HepG2 (cell line): ENCODE measurements at regions not wholly inside any gene's neighbourhood (a gene's known extent, or its start where the extent isn't known, plus 50 kb on each side); places are given as distances from the start of the nearest gene placed in this dataset.

Source experiments
- ATAC-seq: fragments of 200-7000 bp; cut with Tn5 transposase; 3 replicates; pipeline ENCODE4 v1.9.1; 2020; ENCODE audit warnings: mild to moderate bottlenecking, moderate library complexity
- BruUV-seq: library from RNA; stranded (reverse); fragments of 400-500 nt; replicated peaks from 2 replicates; lab custom pipeline; 2021; lab: Mats Ljungman, UMichigan
- CTCF ChIA-PET: fragments of 300-600 bp; formaldehyde crosslinking; extraction: SDS; loops from one replicate; lab custom pipeline; 2021; ENCODE audit warnings: low total read pairs, inconsistent platforms, low intra/inter-chr PET ratio; lab: Yijun Ruan, JAX
- POLR2A ChIA-PET: fragments of 350-600 bp; sonication (Branson Sonifier 250); formaldehyde crosslinking; loops from one replicate; lab custom pipeline; 2020; ENCODE audit warnings: antibody characterized with exemption, inconsistent platforms; lab: Yijun Ruan, JAX
- DNase-seq: peaks from one replicate; pipeline ENCODE4 v3.0.0-alpha.2; 2015; ENCODE audit warnings: low spot score
- FAIRE-seq: peaks from 3 replicates; lab custom pipeline; 2011; peaks lifted over from hg19 to GRCh38; lab: Jason Lieb, UNC
- H2AFZ ChIP-seq: one replicate; pipeline ENCODE4 v1.6.1; 2011; ENCODE audit warnings: low read length, inconsistent platforms
- H3K27ac ChIP-seq: fragments of 300-600 bp; 3 replicates; pipeline ENCODE4 v1.8.0; 2011; ENCODE audit warnings: mixed run types, mild to moderate bottlenecking, mixed read lengths, low read length, inconsistent platforms; ENCODE audit not compliant: insufficient read depth; ENCODE audit errors: extremely low read length
- H3K27me3 ChIP-seq, 2 experiments: fragments of 200-600 bp in 1 of 2; 2 replicates in 1 of 2; 3 replicates in 1 of 2; pipeline versions ENCODE4 v1.6.0 to v1.8.0; 2011; ENCODE audit warnings: low read length in 2 of 2, mild to moderate bottlenecking in 2 of 2, moderate library complexity in 2 of 2, inconsistent platforms in 1 of 2; ENCODE audit not compliant: insufficient read depth in 2 of 2, control insufficient read depth in 1 of 2
- H3K36me3 ChIP-seq, 2 experiments: fragments of 200-600 bp in 1 of 2; replicated peaks in 1 of 2; 2 replicates in 1 of 2; 3 replicates in 1 of 2; pipeline versions ENCODE4 v1.5.1 to v1.8.0; 2011; ENCODE audit warnings: low read length in 2 of 2, inconsistent platforms in 1 of 2; ENCODE audit not compliant: insufficient read depth in 2 of 2, control insufficient read depth in 1 of 2
- H3K4me1 ChIP-seq: 2 replicates; pipeline ENCODE4 v1.5.1; 2012; ENCODE audit warnings: low read length, inconsistent platforms; ENCODE audit not compliant: insufficient read depth
- H3K4me2 ChIP-seq: 2 replicates; pipeline ENCODE4 v1.6.0; 2011; ENCODE audit warnings: low read depth, low read length, inconsistent platforms
- H3K4me3 ChIP-seq, 3 experiments: fragments of 200-600 bp in 1 of 3; sonication (generic), shearing (Covaris generic) in 1 of 3; replicated peaks in 1 of 3; 2 replicates each; pipeline ENCODE4 v1.5.1; 2011 to 2016; ENCODE audit warnings: low read length in 3 of 3, inconsistent platforms in 2 of 3, low read depth in 2 of 3, mild to moderate bottlenecking in 2 of 3, control low read depth in 1 of 3, mixed read lengths in 1 of 3; ENCODE audit not compliant: insufficient read depth in 1 of 3
- H3K79me2 ChIP-seq: one replicate; pipeline ENCODE4 v1.6.1; 2011; ENCODE audit warnings: low read length, inconsistent platforms; ENCODE audit not compliant: insufficient read depth
- H3K9ac ChIP-seq: 2 replicates; pipeline ENCODE4 v1.6.0; 2011; ENCODE audit warnings: mild to moderate bottlenecking, low read depth, low read length, inconsistent platforms; ENCODE audit not compliant: insufficient read depth
- H3K9me3 ChIP-seq: 2 replicates; pipeline ENCODE4 v1.5.1; 2012; ENCODE audit warnings: mild to moderate bottlenecking, low read length
- H4K20me1 ChIP-seq: 2 replicates; pipeline ENCODE4 v1.6.0; 2011; ENCODE audit warnings: inconsistent platforms, mild to moderate bottlenecking, low read length, moderate library complexity; ENCODE audit not compliant: insufficient read depth
- CCAR2 ChIP-seq: fragments of 200-400 bp; formaldehyde crosslinking; optimal IDR thresholded peaks from 2 replicates; pipeline ENCODE3; 2018; ENCODE audit warnings: low read depth, mild to moderate bottlenecking, low read length, moderate library complexity
- CHD2 ChIP-seq: IDR thresholded peaks from 2 replicates; pipeline ENCODE4 v1.6.1; 2011; ENCODE audit warnings: low read depth, low read length, improper control_type of control experiment
- NRL ChIP-seq: sonication (generic); formaldehyde crosslinking; IDR thresholded peaks from 2 replicates; pipeline ENCODE4 v1.5.0; 2020; ENCODE audit warnings: missing genetic modification reagents, mild to moderate bottlenecking, moderate library complexity, borderline replicate concordance
- RCOR2 ChIP-seq: IDR thresholded peaks from 2 replicates; pipeline ENCODE4 v1.6.1; 2016; ENCODE audit warnings: missing biosample characterization, missing genetic modification reagents
- SIX1 ChIP-seq: sonication (generic); formaldehyde crosslinking; IDR thresholded peaks from 2 replicates; pipeline ENCODE4 v1.4.0; 2020; ENCODE audit warnings: missing genetic modification reagents, borderline replicate concordance
- SP5 ChIP-seq: IDR thresholded peaks from 2 replicates; pipeline ENCODE4 v1.6.1; 2016; ENCODE audit warnings: low read depth, borderline replicate concordance
- TEAD3 ChIP-seq: optimal IDR thresholded peaks from 2 replicates; pipeline ENCODE3; 2016; ENCODE audit warnings: borderline replicate concordance
- ZNF180 ChIP-seq: sonication (generic); formaldehyde crosslinking; IDR thresholded peaks from 2 replicates; pipeline ENCODE4 v1.4.0; 2020; ENCODE audit warnings: low read depth, missing genetic modification reagents, borderline replicate concordance
- ZNF224 ChIP-seq: sonication (generic); formaldehyde crosslinking; IDR thresholded peaks from 2 replicates; pipeline ENCODE4 v1.5.0; 2020; ENCODE audit warnings: mild to moderate bottlenecking, missing genetic modification reagents
- ZNF335 ChIP-seq: sonication (generic); formaldehyde crosslinking; IDR thresholded peaks from 2 replicates; pipeline ENCODE4 v1.4.0; 2020; ENCODE audit warnings: missing genetic modification reagents
- ZNF451 ChIP-seq: sonication (generic); formaldehyde crosslinking; IDR thresholded peaks from 2 replicates; pipeline ENCODE4 v1.5.0; 2020; ENCODE audit warnings: mild to moderate bottlenecking, missing genetic modification reagents
- ZNF484 ChIP-seq: sonication (generic); formaldehyde crosslinking; IDR thresholded peaks from 2 replicates; pipeline ENCODE4 v1.5.1; 2020; ENCODE audit warnings: mild to moderate bottlenecking, low read depth, missing genetic modification reagents, borderline replicate concordance
- ZNF510 ChIP-seq: sonication (generic); formaldehyde crosslinking; IDR thresholded peaks from 2 replicates; pipeline ENCODE4 v1.4.0; 2020; ENCODE audit warnings: low read depth, mild to moderate bottlenecking, missing genetic modification reagents
- ZNF549 ChIP-seq: sonication (generic); formaldehyde crosslinking; IDR thresholded peaks from 2 replicates; pipeline ENCODE4 v1.5.0; 2020; ENCODE audit warnings: missing genetic modification reagents
- WGBS: methylation state at CpG from one replicate; pipeline ENCODE4 v1.1.6; 2017; ENCODE audit warnings: low lambda C conversion rate; 5-methylcytosine and 5-hydroxymethylcytosine counted together
- in situ Hi-C: cut with HindIII; loops from 2 replicates; pipeline ENCODE4 v1.10.0; 2017; ENCODE audit warnings: low pct_unique_long_range_greater_than_20kb; ENCODE audit not compliant: extremely low pct_ligation_motif_present
- intact Hi-C: fragments of 100-400 bp; cut with micrococcal nuclease; formaldehyde crosslinking; loops from one replicate; pipeline ENCODE4 v1.10.0; 2022; ENCODE audit not compliant: unreplicated experiment
- TF ChIP-seq, protein P1 (sequence below): sonication (generic); formaldehyde crosslinking; IDR thresholded peaks from 2 replicates; pipeline ENCODE4 v1.9.0; 2021; ENCODE audit warnings: missing genetic modification reagents, mild to moderate bottlenecking, borderline replicate concordance
- TF ChIP-seq, protein P2 (sequence below): IDR thresholded peaks from 2 replicates; pipeline ENCODE4 v1.6.1; 2016; ENCODE audit warnings: missing compliant biosample characterization, missing genetic modification reagents, borderline replicate concordance
- TF ChIP-seq, protein P3 (sequence below): sonication (generic); formaldehyde crosslinking; IDR thresholded peaks from 2 replicates; pipeline ENCODE4 v1.5.0; 2020; ENCODE audit warnings: mild to moderate bottlenecking, missing genetic modification reagents, borderline replicate concordance

DNA sequence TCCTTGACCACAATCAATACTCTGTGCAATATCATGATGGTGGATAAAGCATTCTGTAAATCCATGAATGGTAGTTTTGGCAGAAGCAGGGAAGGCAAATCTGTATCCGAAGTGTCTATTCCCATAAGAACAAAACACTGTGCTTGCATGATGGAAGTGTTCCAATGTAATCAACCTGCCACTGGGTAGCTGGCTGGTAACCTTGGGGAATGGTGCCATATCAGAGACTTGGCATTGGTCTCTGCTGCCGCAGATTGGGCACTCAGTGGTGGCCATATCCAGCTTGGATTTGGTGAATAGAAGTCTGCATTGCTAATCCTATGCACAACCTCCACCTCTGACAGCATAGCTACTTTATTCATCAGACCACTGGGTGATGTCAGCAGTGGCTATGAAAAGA lies 114.3 kb upstream of the EMCN start:
- no peaks in the 10 kb centered on the region for H3K4me1 ChIP-seq
- no peak overlapping the region for H3K4me2 ChIP-seq
- H3K4me3 ChIP-seq = no peak overlapping the region
- BruUV-seq = no TSS peak
- no peaks in the 10 kb centered on the region for H3K9me3 ChIP-seq
- POLR2A ChIA-PET = no interaction called here
- FAIRE-seq (no peak), DNase-seq (no peak), ATAC-seq (no peak)
- H3K27me3 ChIP-seq = no peaks in the 10 kb centered on the region
- no peaks in the 10 kb centered on the region for H3K36me3 ChIP-seq
- H4K20me1 ChIP-seq = no peaks in the 10 kb centered on the region
- TF ChIP-seq, protein P1, sequence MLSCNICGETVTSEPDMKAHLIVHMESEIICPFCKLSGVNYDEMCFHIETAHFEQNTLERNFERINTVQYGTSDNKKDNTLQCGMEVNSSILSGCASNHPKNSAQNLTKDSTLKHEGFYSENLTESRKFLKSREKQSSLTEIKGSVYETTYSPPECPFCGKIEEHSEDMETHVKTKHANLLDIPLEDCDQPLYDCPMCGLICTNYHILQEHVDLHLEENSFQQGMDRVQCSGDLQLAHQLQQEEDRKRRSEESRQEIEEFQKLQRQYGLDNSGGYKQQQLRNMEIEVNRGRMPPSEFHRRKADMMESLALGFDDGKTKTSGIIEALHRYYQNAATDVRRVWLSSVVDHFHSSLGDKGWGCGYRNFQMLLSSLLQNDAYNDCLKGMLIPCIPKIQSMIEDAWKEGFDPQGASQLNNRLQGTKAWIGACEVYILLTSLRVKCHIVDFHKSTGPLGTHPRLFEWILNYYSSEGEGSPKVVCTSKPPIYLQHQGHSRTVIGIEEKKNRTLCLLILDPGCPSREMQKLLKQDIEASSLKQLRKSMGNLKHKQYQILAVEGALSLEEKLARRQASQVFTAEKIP (CRISPR knock-in tag) = no peak
- TF ChIP-seq SP5 (CRISPR knock-in tag) (no peak), ZNF335 (CRISPR knock-in tag) (no peak), ZNF451 (CRISPR knock-in tag) (no peak), ZNF180 (CRISPR knock-in tag) (no peak), CCAR2 (no peak), CHD2 (no peak), SIX1 (no peak), ZNF549 (no peak), TEAD3 (CRISPR knock-in tag) (no peak), ZNF510 (CRISPR knock-in tag) (no peak), NRL (CRISPR knock-in tag) (no peak), ZNF484 (CRISPR knock-in tag) (no peak), RCOR2 (CRISPR knock-in tag) (no peak), ZNF224 (CRISPR knock-in tag) (no peak)
- TF ChIP-seq, protein P2, sequence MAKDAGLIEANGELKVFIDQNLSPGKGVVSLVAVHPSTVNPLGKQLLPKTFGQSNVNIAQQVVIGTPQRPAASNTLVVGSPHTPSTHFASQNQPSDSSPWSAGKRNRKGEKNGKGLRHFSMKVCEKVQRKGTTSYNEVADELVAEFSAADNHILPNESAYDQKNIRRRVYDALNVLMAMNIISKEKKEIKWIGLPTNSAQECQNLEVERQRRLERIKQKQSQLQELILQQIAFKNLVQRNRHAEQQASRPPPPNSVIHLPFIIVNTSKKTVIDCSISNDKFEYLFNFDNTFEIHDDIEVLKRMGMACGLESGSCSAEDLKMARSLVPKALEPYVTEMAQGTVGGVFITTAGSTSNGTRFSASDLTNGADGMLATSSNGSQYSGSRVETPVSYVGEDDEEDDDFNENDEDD (CRISPR knock-in tag) = no peak
- TF ChIP-seq, protein P3, sequence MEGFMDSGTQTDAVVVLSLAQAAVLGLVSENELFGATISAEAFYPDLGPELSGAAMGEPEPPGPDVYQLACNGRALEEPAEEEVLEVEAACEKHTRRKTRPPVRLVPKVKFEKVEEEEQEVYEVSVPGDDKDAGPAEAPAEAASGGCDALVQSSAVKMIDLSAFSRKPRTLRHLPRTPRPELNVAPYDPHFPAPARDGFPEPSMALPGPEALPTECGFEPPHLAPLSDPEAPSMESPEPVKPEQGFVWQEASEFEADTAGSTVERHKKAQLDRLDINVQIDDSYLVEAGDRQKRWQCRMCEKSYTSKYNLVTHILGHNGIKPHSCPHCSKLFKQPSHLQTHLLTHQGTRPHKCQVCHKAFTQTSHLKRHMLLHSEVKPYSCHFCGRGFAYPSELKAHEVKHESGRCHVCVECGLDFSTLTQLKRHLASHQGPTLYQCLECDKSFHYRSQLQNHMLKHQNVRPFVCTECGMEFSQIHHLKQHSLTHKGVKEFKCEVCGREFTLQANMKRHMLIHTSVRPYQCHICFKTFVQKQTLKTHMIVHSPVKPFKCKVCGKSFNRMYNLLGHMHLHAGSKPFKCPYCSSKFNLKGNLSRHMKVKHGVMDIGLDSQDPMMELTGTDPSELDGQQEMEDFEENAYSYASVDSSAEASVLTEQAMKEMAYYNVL (CRISPR knock-in tag) = no peak
- H3K79me2 ChIP-seq = no peaks in the 10 kb centered on the region
- no peak overlapping the region for H2AFZ ChIP-seq
- no peak overlapping the region for H3K9ac ChIP-seq
- in situ Hi-C loops = no loop called here
- H3K27ac ChIP-seq = no peak overlapping the region
- 7% methylated on average over 2 of the region's 2 CpGs for WGBS
- CTCF ChIA-PET = no interaction called here
- intact Hi-C loops = no loop called here
